SK-N-SH treated with all-trans-retinoic acid at 6 μM for 48 hours (cell line): ENCODE measurements at regions not wholly inside any gene's neighbourhood (a gene's known extent, or its start where the extent isn't known, plus 50 kb on each side); places are given as distances from the start of the nearest gene placed in this dataset.

Experiments
- ARNTL ChIP-seq: fragments of 450-650 bp; formaldehyde crosslinking; IDR thresholded peaks from 2 replicates; pipeline ENCODE4 v1.5.0; 2020; ENCODE audit warnings: low read depth, mild to moderate bottlenecking, moderate library complexity, borderline replicate concordance
- BACH2 ChIP-seq: fragments of 250-450 bp; sonication (Bioruptor Pico); IDR thresholded peaks from 2 replicates; pipeline ENCODE4 v1.9.0; 2021; ENCODE audit warnings: mild to moderate bottlenecking, borderline replicate concordance
- CREB5 ChIP-seq: fragments of 250-450 bp; sonication (Bioruptor Pico); IDR thresholded peaks from 2 replicates; pipeline ENCODE4 v1.5.1; 2020; ENCODE audit warnings: low read depth, mild to moderate bottlenecking, moderate library complexity
- CSDC2 ChIP-seq: fragments of 250-450 bp; sonication (Bioruptor Pico); IDR thresholded peaks from 2 replicates; pipeline ENCODE4 v1.5.0; 2020; ENCODE audit warnings: mild to moderate bottlenecking, moderate library complexity
- ESRRG ChIP-seq: fragments of 250-450 bp; sonication (Bioruptor Pico); IDR thresholded peaks from 2 replicates; pipeline ENCODE4 v1.6.1; 2021; ENCODE audit warnings: mild to moderate bottlenecking
- PATZ1 ChIP-seq: fragments of 250-450 bp; sonication (Bioruptor Pico); IDR thresholded peaks from 2 replicates; pipeline ENCODE4 v1.8.0; 2020; ENCODE audit warnings: mild to moderate bottlenecking, moderate library complexity, borderline replicate concordance
- RARB ChIP-seq: fragments of 250-450 bp; sonication (Bioruptor Pico); IDR thresholded peaks from 2 replicates; pipeline ENCODE4 v1.8.0; 2021; ENCODE audit warnings: mild to moderate bottlenecking, moderate library complexity
- SNAI2 ChIP-seq: fragments of 250-450 bp; sonication (Bioruptor Pico); IDR thresholded peaks from 2 replicates; pipeline ENCODE4 v1.5.0; 2020; ENCODE audit warnings: mild to moderate bottlenecking, moderate library complexity
- TSHZ2 ChIP-seq: fragments of 250-450 bp; sonication (Bioruptor Pico); IDR thresholded peaks from 2 replicates; pipeline ENCODE4 v1.5.0; 2020; ENCODE audit warnings: mild to moderate bottlenecking, moderate library complexity
- ZFP3 ChIP-seq: fragments of 250-450 bp; sonication (Bioruptor Pico); IDR thresholded peaks from 2 replicates; pipeline ENCODE4 v1.5.0; 2020; ENCODE audit warnings: mild to moderate bottlenecking, moderate library complexity
- ZFP30 ChIP-seq: fragments of 450-650 bp; formaldehyde crosslinking; IDR thresholded peaks from 2 replicates; pipeline ENCODE4 v1.5.0; 2022; ENCODE audit warnings: mild to moderate bottlenecking, moderate library complexity
- ZNF565 ChIP-seq: fragments of 450-650 bp; formaldehyde crosslinking; conservative IDR thresholded peaks from 2 replicates; pipeline ENCODE4 v1.5.0; 2020; ENCODE audit warnings: low read depth, mild to moderate bottlenecking, moderate library complexity
- ZNF8 ChIP-seq: fragments of 450-650 bp; formaldehyde crosslinking; IDR thresholded peaks from 2 replicates; pipeline ENCODE4 v1.5.0; 2020; ENCODE audit warnings: mild to moderate bottlenecking, moderate library complexity

GRCh38 chr7:23969443-23969842, 259.4 kb downstream of the STK31 start:
- no peak for TF ChIP-seq PATZ1 (CRISPR knock-in tag)
- TF ChIP-seq SNAI2 (CRISPR knock-in tag): no peak
- TF ChIP-seq ZFP30: no peak
- no peak for TF ChIP-seq CREB5
- TF ChIP-seq BACH2: no peak
- no peak for TF ChIP-seq RARB
- no peak for TF ChIP-seq ZNF565 (CRISPR knock-in tag)
- no peak for TF ChIP-seq ARNTL (CRISPR knock-in tag)
- TF ChIP-seq CSDC2 (CRISPR knock-in tag): no peak
- no peak for TF ChIP-seq ZFP3 (CRISPR knock-in tag)
- no peak for TF ChIP-seq TSHZ2
- no peak for TF ChIP-seq ZNF8 (CRISPR knock-in tag)
- TF ChIP-seq ESRRG (CRISPR knock-in tag): no peak
